Kidney (tissue), 13 donors: ENCODE measurements at regions not wholly inside any gene's neighbourhood (a gene's known extent, or its start where the extent isn't known, plus 50 kb on each side); places are given as distances from the start of the nearest gene placed in this dataset.
A peak's percentile ranks its signal among the peaks of the same experiment; 100 is the strongest.

ENCODE experiments used
- DNase-seq, 5 donors: peaks; one replicate each; pipeline ENCODE4 v3.0.0-alpha.2; 2013 to 2020
- FAIRE-seq: peaks from 2 replicates; lab custom pipeline; 2012; peaks lifted over from hg19 to GRCh38; lab: Jason Lieb, UNC
- H3K27ac ChIP-seq, 2 donors: one replicate each; pipeline ENCODE4 v1.7.0; 2013; ENCODE audit warnings: low read depth in 2 of 2, low read length in 2 of 2, inconsistent platforms in 1 of 2
- H3K27me3 ChIP-seq: one replicate; pipeline ENCODE4 v1.7.1; 2013; ENCODE audit warnings: low read length, inconsistent platforms; ENCODE audit not compliant: control insufficient read depth, insufficient read depth
- H3K36me3 ChIP-seq, 3 donors: one replicate each; pipeline versions ENCODE4 v1.7.0 to v1.7.1; 2013; ENCODE audit warnings: low read length in 3 of 3, control low read depth in 1 of 3, inconsistent platforms in 1 of 3; ENCODE audit not compliant: insufficient read depth in 3 of 3, control insufficient read depth in 2 of 3
- H3K4me1 ChIP-seq, 3 donors: one replicate each; pipeline versions ENCODE4 v1.7.0 to v1.7.1; 2013; ENCODE audit warnings: low read length in 3 of 3, inconsistent platforms in 1 of 3, low read depth in 1 of 3; ENCODE audit not compliant: control insufficient read depth in 2 of 3, insufficient read depth in 2 of 3
- H3K4me3 ChIP-seq, 3 donors: one replicate each; pipeline versions ENCODE4 v1.7.0 to v1.8.1; 2013; ENCODE audit warnings: low read length in 3 of 3, control low read depth in 1 of 3, inconsistent platforms in 1 of 3
- H3K9ac ChIP-seq, 3 donors: one replicate each; pipeline versions ENCODE4 v1.7.0 to v1.7.1; 2013; ENCODE audit warnings: low read length in 3 of 3, control low read depth in 1 of 3, inconsistent platforms in 1 of 3
- H3K9me3 ChIP-seq, 3 donors: one replicate each; pipeline versions ENCODE4 v1.7.0 to v1.7.1; 2013; ENCODE audit warnings: low read length in 3 of 3, control low read depth in 1 of 3, inconsistent platforms in 1 of 3; ENCODE audit not compliant: control insufficient read depth in 2 of 3, insufficient read depth in 1 of 3
- intact Hi-C: fragments of 100-400 bp; cut with DNase I; formaldehyde crosslinking; loops from one replicate; pipeline ENCODE4 v1.11.1; 2022
- TF ChIP-seq, protein P1 (sequence below): IDR thresholded peaks from 3 replicates; pipeline ENCODE4 v1.5.1; 2012; ENCODE audit warnings: mild to moderate bottlenecking, moderate library complexity, borderline replicate concordance; ENCODE audit not compliant: insufficient read depth; ENCODE audit errors: extremely low read depth
- donor health status: control.
- donor health status: control.
- donor health status: control.
- donor health status: control.
- donor health status: control.
- donor health status: DM: yes; HTN: yes; CAD: no.
- donor health status: Normal renal cell carcinoma (clear cell type).

DNA sequence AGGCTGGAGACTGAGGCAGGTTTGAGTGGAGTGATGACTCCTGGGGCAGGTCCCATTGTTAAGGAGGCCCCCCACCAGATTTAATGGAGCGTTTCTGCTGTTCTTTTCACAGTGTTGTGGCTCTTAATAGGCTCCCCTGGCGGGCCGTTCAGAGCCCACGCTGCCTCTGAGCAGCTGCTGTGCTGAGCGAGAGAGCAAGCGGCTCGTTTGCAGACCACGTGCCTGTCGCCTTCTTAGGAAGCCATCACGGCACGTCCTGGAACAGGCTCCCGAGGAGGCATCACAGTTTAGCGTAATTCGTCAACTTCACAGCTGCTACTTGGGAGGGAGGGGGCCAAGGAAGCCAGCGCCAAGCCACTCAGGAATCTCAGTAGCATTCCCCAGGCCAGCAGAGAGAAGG lies 70.5 kb upstream of the CTTNBP2NL start:
- TF ChIP-seq, protein P1, sequence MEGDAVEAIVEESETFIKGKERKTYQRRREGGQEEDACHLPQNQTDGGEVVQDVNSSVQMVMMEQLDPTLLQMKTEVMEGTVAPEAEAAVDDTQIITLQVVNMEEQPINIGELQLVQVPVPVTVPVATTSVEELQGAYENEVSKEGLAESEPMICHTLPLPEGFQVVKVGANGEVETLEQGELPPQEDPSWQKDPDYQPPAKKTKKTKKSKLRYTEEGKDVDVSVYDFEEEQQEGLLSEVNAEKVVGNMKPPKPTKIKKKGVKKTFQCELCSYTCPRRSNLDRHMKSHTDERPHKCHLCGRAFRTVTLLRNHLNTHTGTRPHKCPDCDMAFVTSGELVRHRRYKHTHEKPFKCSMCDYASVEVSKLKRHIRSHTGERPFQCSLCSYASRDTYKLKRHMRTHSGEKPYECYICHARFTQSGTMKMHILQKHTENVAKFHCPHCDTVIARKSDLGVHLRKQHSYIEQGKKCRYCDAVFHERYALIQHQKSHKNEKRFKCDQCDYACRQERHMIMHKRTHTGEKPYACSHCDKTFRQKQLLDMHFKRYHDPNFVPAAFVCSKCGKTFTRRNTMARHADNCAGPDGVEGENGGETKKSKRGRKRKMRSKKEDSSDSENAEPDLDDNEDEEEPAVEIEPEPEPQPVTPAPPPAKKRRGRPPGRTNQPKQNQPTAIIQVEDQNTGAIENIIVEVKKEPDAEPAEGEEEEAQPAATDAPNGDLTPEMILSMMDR, result no peak
- Histone ChIP-seq H3K27me3 (no peaks in the 10 kb centered on the region), H3K27ac (no peak overlapping the region), H3K4me3 (no peak overlapping the region), H3K9ac (no peak overlapping the region), H3K36me3 (no peaks in the 10 kb centered on the region), H3K9me3 (no peaks in the 10 kb centered on the region), H3K4me1 (no peaks in the 10 kb centered on the region)
- DNase-seq (peak in 4 of 5 donors; percentile 45 to 62 (median 50)), FAIRE-seq (no peak)
- intact Hi-C loops, result no loop called here

DNA sequence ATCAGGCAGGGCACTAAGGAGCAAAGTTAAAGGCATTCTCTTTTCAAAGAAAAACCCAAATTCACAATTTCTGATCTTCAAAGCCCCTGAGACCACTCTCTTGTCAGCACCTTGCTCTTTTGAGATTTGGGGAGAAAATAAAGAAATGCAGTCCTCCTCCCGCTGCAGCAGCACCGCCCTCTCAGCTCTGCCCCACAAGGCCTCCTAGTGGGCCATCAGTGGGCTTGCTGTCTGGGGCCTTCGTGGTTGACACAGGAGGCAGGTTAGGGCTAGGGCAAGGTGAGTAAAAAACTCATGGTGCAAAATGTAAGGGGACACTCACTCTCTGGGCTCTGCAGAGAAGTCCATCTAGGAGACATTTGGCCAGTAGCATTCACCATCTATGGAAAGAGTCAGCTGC lies 67.4 kb upstream of the CTTNBP2NL start:
- no peak for FAIRE-seq

DNA sequence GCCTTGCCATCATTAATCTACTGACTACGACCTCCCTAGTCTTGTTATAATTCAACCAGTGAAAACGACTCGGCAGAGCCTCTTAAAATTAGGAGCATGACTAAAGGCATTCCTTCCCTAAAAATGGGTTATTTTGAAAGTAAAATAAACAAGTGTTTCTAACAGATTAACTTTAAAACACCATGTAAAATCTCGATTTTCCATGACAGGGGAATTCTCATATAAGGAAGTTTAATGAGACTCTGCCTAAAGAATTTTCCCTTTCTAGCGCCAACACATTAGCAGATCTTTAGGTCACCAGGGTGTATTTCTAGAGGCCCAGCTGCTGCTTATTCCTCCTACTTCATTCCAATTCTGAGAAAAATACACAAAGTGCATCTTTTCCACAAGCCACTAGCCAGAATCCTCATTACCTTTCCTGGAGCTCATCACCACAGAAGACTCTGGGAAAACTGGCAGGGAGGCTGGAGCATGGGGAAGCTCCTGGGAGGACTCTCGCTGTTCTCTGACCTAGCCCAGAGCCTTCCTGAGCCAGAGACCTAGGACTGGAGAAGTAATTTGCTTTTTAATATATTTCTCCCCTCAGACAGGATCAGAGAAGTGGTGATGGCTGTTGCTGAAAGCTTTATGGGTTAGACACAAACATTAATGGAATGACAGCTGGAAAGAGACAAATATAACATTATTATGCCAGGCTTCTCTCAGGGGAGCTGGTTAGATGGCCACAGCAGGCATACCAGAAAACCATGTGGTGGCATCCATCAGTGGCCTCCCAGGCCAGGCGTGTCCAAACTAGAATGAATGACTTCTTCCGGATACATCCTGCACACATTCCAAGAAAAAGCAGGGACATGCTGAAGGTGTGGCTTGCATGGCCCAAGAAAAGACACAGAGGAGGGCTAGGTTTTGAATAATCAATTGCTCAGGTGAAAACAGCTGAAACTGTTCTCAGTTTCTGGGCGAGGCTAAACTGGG lies 63.6 kb upstream of the CTTNBP2NL start:
- Histone ChIP-seq H3K27ac (no peak overlapping the region), H3K9ac (no peak overlapping the region), H3K4me1 (no peaks in the 10 kb centered on the region), H3K4me3 (no peak overlapping the region), H3K27me3 (no peaks in the 10 kb centered on the region), H3K9me3 (no peaks in the 10 kb centered on the region), H3K36me3 (no peaks in the 10 kb centered on the region)
- TF ChIP-seq, protein P1, result no peak
- DNase-seq (no peak), FAIRE-seq (no peak)
- intact Hi-C loops, result no loop called here

More for the DNA sequence above, 67.4 kb upstream of the CTTNBP2NL start:
- no peak overlapping the region for H3K9ac ChIP-seq
- TF ChIP-seq, protein P1, result no peak
- no peak overlapping the region for H3K4me3 ChIP-seq
- H3K27me3 ChIP-seq, result no peaks in the 10 kb centered on the region
- intact Hi-C loops, result no loop called here
- no peaks in the 10 kb centered on the region for H3K36me3 ChIP-seq
- no peak for DNase-seq
- H3K9me3 ChIP-seq, result no peaks in the 10 kb centered on the region
- no peaks in the 10 kb centered on the region for H3K4me1 ChIP-seq
- no peak overlapping the region for H3K27ac ChIP-seq
